IPS-20b (cell line): ENCODE measurements at regions not wholly inside any gene's neighbourhood (a gene's known extent, or its start where the extent isn't known, plus 50 kb on each side); places are given as distances from the start of the nearest gene placed in this dataset.
"Not testable (repeated sequence)": the region's sequence is repeated elsewhere in the genome, so short reads cannot be mapped to it uniquely, and the experiment has no call there.

Experiments
- H3K27ac ChIP-seq: one replicate; pipeline ENCODE4 v1.5.1; 2013; ENCODE audit warnings: low read length
- H3K27me3 ChIP-seq: 2 replicates; pipeline ENCODE4 v1.6.1; 2013; ENCODE audit warnings: mild to moderate bottlenecking, low read length, inconsistent platforms; ENCODE audit not compliant: insufficient read depth
- H3K36me3 ChIP-seq: 2 replicates; pipeline ENCODE4 v1.6.1; 2013; ENCODE audit warnings: low read depth, mild to moderate bottlenecking, inconsistent platforms, low read length, moderate library complexity; ENCODE audit not compliant: insufficient read depth
- H3K4me1 ChIP-seq: 2 replicates; pipeline ENCODE4 v1.6.1; 2013; ENCODE audit warnings: mild to moderate bottlenecking, control low read depth, inconsistent platforms, low read length, moderate library complexity; ENCODE audit not compliant: insufficient read depth
- H3K4me3 ChIP-seq: 2 replicates; pipeline ENCODE4 v1.5.1; 2013; ENCODE audit warnings: mild to moderate bottlenecking, low read length, inconsistent platforms
- H3K9ac ChIP-seq: 2 replicates; pipeline ENCODE4 v1.6.1; 2013; ENCODE audit warnings: low read depth, mild to moderate bottlenecking, inconsistent platforms, low read length, moderate library complexity
- H3K9me3 ChIP-seq: 2 replicates; pipeline ENCODE4 v1.6.1; 2013; ENCODE audit warnings: mild to moderate bottlenecking, low read depth, low read length, inconsistent platforms; ENCODE audit not compliant: insufficient read depth

- no peak overlapping the region for H3K27ac ChIP-seq
- no peak overlapping the region for H3K4me3 ChIP-seq
- H3K9me3 ChIP-seq: no peaks in the 10 kb centered on the region
- no peaks in the 10 kb centered on the region for H3K27me3 ChIP-seq
- no peaks in the 10 kb centered on the region for H3K36me3 ChIP-seq
- no peaks in the 10 kb centered on the region for H3K4me1 ChIP-seq
- no peak overlapping the region for H3K9ac ChIP-seq
Observed at GRCh38 chr3:109952924-109953323, 615.6 kb upstream of the DPPA4 start.

DNA sequence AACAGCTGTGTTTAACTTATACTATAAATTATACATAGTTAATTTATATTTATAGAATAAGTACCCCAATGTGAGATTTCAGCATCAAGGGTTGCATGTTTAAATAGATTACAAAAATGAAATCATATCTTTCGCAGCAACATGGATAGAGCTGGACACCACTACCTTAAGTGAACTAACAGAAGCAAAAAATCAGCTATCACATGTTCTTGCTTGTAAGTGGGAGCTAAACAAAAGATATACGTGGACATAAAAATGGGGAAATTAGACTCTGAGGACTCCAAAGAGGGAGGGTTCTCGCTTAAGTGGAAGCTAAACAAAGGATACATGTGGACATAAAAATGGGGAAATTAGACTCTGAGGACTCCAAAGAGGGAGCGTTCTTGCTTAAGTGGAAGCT lies 626.5 kb upstream of the DPPA4 start:
- Histone ChIP-seq H3K9me3 (no peaks in the 10 kb centered on the region), H3K4me3 (no peak overlapping the region), H3K4me1 (no peaks in the 10 kb centered on the region), H3K36me3 (no peaks in the 10 kb centered on the region), H3K27me3 (no peaks in the 10 kb centered on the region), H3K9ac (no peak overlapping the region), H3K27ac (no peak overlapping the region)

- Histone ChIP-seq H3K36me3 (no peaks in the 10 kb centered on the region), H3K9me3 (peaks cover 8% of the 10 kb centered on the region; the same call in 1 of the 2 replicates), H3K4me3 (no peak overlapping the region), H3K27ac (no peak overlapping the region), H3K27me3 (no peaks in the 10 kb centered on the region), H3K9ac (no peak overlapping the region), H3K4me1 (no peaks in the 10 kb centered on the region)
Observed at GRCh38 chr3:109973733-109974132, 636.4 kb upstream of the DPPA4 start.

- no peaks in the 10 kb centered on the region for H3K27me3 ChIP-seq
- H3K9me3 ChIP-seq: peaks cover 8% of the 10 kb centered on the region; the same call in 1 of the 2 replicates
- H3K9ac ChIP-seq: no peak overlapping the region
- H3K4me3 ChIP-seq: no peak overlapping the region
- no peaks in the 10 kb centered on the region; the same call in 1 of the 2 replicates for H3K4me1 ChIP-seq
- H3K36me3 ChIP-seq: no peaks in the 10 kb centered on the region
- no peak overlapping the region for H3K27ac ChIP-seq
Observed at GRCh38 chr3:109977897-109978296, 640.6 kb upstream of the DPPA4 start.

- Histone ChIP-seq H3K36me3 (no peaks in the 10 kb centered on the region), H3K27ac (no peak overlapping the region), H3K9ac (no peak overlapping the region), H3K9me3 (no peaks in the 10 kb centered on the region), H3K27me3 (no peaks in the 10 kb centered on the region), H3K4me3 (no peak overlapping the region), H3K4me1 (no peaks in the 10 kb centered on the region; the same call in 1 of the 2 replicates)
Observed at GRCh38 chr3:109982201-109982600, 644.9 kb upstream of the DPPA4 start.

GRCh38 chr3:109984976-109985375 lies 647.6 kb upstream of the DPPA4 start:
- H3K27ac ChIP-seq: no peak overlapping the region
- H3K9me3 ChIP-seq: no peaks in the 10 kb centered on the region
- H3K4me1 ChIP-seq: no peaks in the 10 kb centered on the region; the same call in 1 of the 2 replicates
- no peak overlapping the region for H3K4me3 ChIP-seq
- no peaks in the 10 kb centered on the region for H3K27me3 ChIP-seq
- no peak overlapping the region for H3K9ac ChIP-seq
- H3K36me3 ChIP-seq: no peaks in the 10 kb centered on the region

GRCh38 chr3:109985943-109986555 lies 648.7 kb upstream of the DPPA4 start:
- Histone ChIP-seq H3K9me3 (no peaks in the 10 kb centered on the region), H3K4me1 (no peaks in the 10 kb centered on the region; the same call in 1 of the 2 replicates), H3K27me3 (no peaks in the 10 kb centered on the region), H3K4me3 (no peak overlapping the region), H3K36me3 (no peaks in the 10 kb centered on the region), H3K9ac (no peak overlapping the region), H3K27ac (no peak overlapping the region)

- Histone ChIP-seq H3K4me1 (no peaks in the 10 kb centered on the region), H3K4me3 (no peak overlapping the region), H3K27me3 (no peaks in the 10 kb centered on the region), H3K9ac (no peak overlapping the region), H3K36me3 (no peaks in the 10 kb centered on the region), H3K27ac (no peak overlapping the region), H3K9me3 (no peaks in the 10 kb centered on the region)
Observed at GRCh38 chr3:109994853-109995252, 657.5 kb upstream of the DPPA4 start.

DNA sequence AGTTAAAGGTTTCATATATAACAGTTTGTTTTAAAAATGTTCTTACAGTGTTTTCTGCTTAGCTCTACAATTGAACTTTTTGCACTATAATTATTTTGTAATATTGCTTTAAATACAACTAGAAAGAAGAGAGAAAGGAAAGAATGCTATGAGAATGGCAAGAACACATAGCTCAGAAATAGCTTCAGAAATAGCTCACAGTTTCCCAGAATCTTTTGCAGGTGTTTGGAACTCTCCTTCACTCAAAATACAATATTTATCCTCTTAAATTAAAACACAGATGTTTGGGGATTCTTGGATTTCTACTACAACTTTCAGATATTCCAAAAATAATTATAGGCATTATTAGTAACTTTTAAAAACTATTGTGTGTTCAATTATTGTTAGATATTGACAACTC lies 658.0 kb upstream of the DPPA4 start:
- Histone ChIP-seq H3K27me3 (no peaks in the 10 kb centered on the region), H3K9ac (no peak overlapping the region), H3K4me3 (no peak overlapping the region), H3K36me3 (no peaks in the 10 kb centered on the region), H3K4me1 (no peaks in the 10 kb centered on the region), H3K9me3 (no peaks in the 10 kb centered on the region), H3K27ac (no peak overlapping the region)

- H3K9me3 ChIP-seq, H3K4me3 ChIP-seq, H3K36me3 ChIP-seq, H3K27me3 ChIP-seq, H3K4me1 ChIP-seq, H3K9ac ChIP-seq, H3K27ac ChIP-seq: not testable (repeated sequence)
Observed at GRCh38 chr3:110001905-110002304, 664.6 kb upstream of the DPPA4 start.

DNA sequence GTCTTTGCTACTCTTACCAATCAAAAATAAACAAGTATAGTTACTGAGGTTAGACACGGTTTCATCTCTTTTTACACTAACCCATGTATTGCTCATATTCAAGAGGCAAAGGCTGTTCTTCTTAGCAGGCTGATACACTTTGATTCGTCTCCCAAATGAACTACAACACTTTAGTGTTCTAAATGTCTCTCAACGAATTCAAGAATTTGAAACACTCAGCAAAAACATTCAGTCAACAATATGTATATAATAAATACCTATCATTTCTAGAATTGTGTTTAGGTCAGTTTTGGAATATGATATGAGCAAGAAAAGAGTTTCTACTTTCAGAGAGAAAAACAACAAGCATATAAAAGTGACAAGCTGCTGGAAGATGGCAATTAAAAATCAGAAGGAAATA lies 669.6 kb upstream of the DPPA4 start:
- H3K36me3 ChIP-seq: no peaks in the 10 kb centered on the region
- H3K27me3 ChIP-seq: no peaks in the 10 kb centered on the region
- H3K4me3 ChIP-seq: no peak overlapping the region
- H3K9me3 ChIP-seq: no peaks in the 10 kb centered on the region
- no peak overlapping the region for H3K27ac ChIP-seq
- H3K4me1 ChIP-seq: no peaks in the 10 kb centered on the region; the same call in 1 of the 2 replicates
- no peak overlapping the region for H3K9ac ChIP-seq

- Histone ChIP-seq H3K4me1 (peaks cover 33% of the 10 kb centered on the region), H3K9me3 (no peaks in the 10 kb centered on the region), H3K27me3 (no peaks in the 10 kb centered on the region), H3K36me3 (no peaks in the 10 kb centered on the region), H3K4me3 (no peak overlapping the region), H3K9ac (no peak overlapping the region), H3K27ac (peak overlapping the region; percentile 36)
Observed at GRCh38 chr3:110015231-110015963, 678.1 kb upstream of the DPPA4 start.
